ENCODE measurements at regions not wholly inside any gene's neighbourhood (a gene's known extent, or its start where the extent isn't known, plus 50 kb on each side); places are given as distances from the start of the nearest gene placed in this dataset.

DNA sequence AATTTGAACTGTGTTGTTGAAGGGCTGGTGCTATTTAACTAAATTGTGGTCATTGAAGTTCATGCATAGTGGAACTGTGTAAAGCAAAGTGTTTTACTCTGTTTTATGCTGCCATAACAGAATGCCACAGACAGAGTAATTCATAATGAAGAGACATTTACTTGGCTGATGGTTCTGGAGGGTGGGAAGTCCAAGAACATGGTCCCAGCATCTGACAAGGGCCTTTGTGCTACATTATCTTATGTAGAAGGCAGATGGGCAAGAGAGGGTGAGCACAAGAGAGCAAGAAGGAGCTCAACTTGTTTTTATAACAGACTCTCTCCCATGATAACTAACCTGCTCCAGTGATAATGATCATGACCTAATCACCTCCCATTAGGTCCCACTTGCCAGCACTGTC, 101.9 kb upstream of the NR3C1 start:
- TF ChIP-seq, protein P1, sequence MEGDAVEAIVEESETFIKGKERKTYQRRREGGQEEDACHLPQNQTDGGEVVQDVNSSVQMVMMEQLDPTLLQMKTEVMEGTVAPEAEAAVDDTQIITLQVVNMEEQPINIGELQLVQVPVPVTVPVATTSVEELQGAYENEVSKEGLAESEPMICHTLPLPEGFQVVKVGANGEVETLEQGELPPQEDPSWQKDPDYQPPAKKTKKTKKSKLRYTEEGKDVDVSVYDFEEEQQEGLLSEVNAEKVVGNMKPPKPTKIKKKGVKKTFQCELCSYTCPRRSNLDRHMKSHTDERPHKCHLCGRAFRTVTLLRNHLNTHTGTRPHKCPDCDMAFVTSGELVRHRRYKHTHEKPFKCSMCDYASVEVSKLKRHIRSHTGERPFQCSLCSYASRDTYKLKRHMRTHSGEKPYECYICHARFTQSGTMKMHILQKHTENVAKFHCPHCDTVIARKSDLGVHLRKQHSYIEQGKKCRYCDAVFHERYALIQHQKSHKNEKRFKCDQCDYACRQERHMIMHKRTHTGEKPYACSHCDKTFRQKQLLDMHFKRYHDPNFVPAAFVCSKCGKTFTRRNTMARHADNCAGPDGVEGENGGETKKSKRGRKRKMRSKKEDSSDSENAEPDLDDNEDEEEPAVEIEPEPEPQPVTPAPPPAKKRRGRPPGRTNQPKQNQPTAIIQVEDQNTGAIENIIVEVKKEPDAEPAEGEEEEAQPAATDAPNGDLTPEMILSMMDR (IDR thresholded peaks at IDR 0.05) = no peak
- TF ChIP-seq POLR2AphosphoS5 (IDR thresholded peaks at IDR 0.05; ENCODE audit: low read depth, low read length) (no peak), TCF7L2 (IDR thresholded peaks at IDR 0.05; ENCODE audit: low read depth, low read length) (no peak), SIN3A (IDR thresholded peaks at IDR 0.05; ENCODE audit: borderline replicate concordance, insufficient read depth, low read depth, low read length) (no peak)
- TF ChIP-seq, protein P2, sequence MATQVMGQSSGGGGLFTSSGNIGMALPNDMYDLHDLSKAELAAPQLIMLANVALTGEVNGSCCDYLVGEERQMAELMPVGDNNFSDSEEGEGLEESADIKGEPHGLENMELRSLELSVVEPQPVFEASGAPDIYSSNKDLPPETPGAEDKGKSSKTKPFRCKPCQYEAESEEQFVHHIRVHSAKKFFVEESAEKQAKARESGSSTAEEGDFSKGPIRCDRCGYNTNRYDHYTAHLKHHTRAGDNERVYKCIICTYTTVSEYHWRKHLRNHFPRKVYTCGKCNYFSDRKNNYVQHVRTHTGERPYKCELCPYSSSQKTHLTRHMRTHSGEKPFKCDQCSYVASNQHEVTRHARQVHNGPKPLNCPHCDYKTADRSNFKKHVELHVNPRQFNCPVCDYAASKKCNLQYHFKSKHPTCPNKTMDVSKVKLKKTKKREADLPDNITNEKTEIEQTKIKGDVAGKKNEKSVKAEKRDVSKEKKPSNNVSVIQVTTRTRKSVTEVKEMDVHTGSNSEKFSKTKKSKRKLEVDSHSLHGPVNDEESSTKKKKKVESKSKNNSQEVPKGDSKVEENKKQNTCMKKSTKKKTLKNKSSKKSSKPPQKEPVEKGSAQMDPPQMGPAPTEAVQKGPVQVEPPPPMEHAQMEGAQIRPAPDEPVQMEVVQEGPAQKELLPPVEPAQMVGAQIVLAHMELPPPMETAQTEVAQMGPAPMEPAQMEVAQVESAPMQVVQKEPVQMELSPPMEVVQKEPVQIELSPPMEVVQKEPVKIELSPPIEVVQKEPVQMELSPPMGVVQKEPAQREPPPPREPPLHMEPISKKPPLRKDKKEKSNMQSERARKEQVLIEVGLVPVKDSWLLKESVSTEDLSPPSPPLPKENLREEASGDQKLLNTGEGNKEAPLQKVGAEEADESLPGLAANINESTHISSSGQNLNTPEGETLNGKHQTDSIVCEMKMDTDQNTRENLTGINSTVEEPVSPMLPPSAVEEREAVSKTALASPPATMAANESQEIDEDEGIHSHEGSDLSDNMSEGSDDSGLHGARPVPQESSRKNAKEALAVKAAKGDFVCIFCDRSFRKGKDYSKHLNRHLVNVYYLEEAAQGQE (IDR thresholded peaks at IDR 0.05; ENCODE audit: insufficient read depth in 1 of 2, low read depth in 2 of 2, low read length in 1 of 2) = no peak
- H3K27me3 ChIP-seq (ENCODE audit: control insufficient read depth, insufficient read depth, low read length) = no peaks in the 10 kb centered on the region
- no peak for ATAC-seq
- H3K4me3 ChIP-seq (ENCODE audit: low read depth in 2 of 2, low read length in 2 of 2) = no peak overlapping the region
- no peaks in the 10 kb centered on the region for H3K36me3 ChIP-seq (ENCODE audit: control insufficient read depth, insufficient read depth, low read length)
- POLR2A ChIA-PET = no interaction called here
- no peak for DNase-seq (ENCODE audit: low read depth, low spot score)
- no TSS peak for BruUV-seq (replicated peaks)
- intact Hi-C loops (cut with micrococcal nuclease; ENCODE audit: unreplicated experiment) (no loop called here), in situ Hi-C loops (cut with HindIII; ENCODE audit: low pct_unique_long_range_greater_than_20kb, low sequenced_read_pairs) (no loop called here)
- no peak overlapping the region for H3K27ac ChIP-seq (ENCODE audit: low read length)
- H3K4me1 ChIP-seq (ENCODE audit: control insufficient read depth, insufficient read depth, low read length) = no peaks in the 10 kb centered on the region
- CTCF ChIA-PET = no interaction called here
- no peaks in the 10 kb centered on the region for H3K9me3 ChIP-seq (ENCODE audit: control insufficient read depth, insufficient read depth, low read depth, low read length)

DNA sequence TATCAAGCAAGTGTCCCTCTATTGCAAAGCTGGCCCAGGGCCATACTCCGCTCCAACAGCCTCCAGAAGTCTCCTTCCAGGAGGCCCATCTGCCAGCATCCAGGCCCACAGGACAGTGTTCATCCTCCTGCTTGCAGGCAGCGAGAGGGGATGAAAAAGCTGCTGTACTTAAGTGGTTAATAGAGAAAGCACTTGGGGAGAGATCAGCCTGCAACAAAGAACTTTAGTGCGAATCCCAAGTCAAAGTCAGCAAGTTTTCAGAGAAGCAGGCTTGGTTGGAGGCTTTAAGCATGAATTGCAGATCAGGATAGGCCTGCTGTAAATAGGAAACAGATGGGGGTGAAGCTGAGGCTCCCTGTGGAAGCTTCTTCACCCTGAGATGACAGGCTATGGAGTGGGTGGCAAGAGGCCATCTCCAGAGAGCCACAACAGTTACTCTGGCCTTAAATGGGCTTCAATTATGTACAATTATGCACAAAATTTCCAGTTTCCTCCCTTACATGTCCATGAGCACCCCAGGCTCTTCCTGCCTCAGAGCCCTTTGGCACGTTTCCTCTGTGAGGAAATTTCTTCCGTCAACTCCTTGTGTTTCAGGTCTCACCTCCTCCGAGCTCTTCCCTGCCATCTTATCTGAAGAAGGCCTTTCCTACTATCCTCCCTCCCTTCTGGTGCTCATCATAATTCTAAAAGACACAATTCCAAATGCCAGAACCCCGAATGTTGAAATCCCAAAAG, 98.0 kb upstream of the NR3C1 start:
- ATAC-seq = no peak
- Histone ChIP-seq H3K4me3 (ENCODE audit: low read depth in 2 of 2, low read length in 2 of 2) (no peak overlapping the region), H3K4me1 (ENCODE audit: control insufficient read depth, insufficient read depth, low read length) (no peaks in the 10 kb centered on the region), H3K9me3 (ENCODE audit: control insufficient read depth, insufficient read depth, low read depth, low read length) (no peaks in the 10 kb centered on the region), H3K27me3 (ENCODE audit: control insufficient read depth, insufficient read depth, low read length) (no peaks in the 10 kb centered on the region), H3K27ac (ENCODE audit: low read length) (no peak overlapping the region), H3K36me3 (ENCODE audit: control insufficient read depth, insufficient read depth, low read length) (no peaks in the 10 kb centered on the region)
- in situ Hi-C loops (cut with HindIII; ENCODE audit: low pct_unique_long_range_greater_than_20kb, low sequenced_read_pairs) = no loop called here
- BruUV-seq (replicated peaks) = no TSS peak
- CTCF ChIA-PET = no interaction called here
- no peak for DNase-seq (ENCODE audit: low read depth, low spot score)
- POLR2A ChIA-PET = no interaction called here
- TF ChIP-seq, protein P1 (IDR thresholded peaks at IDR 0.05) = no peak
- TF ChIP-seq POLR2AphosphoS5 (IDR thresholded peaks at IDR 0.05; ENCODE audit: low read depth, low read length) = no peak
- intact Hi-C loops (cut with micrococcal nuclease; ENCODE audit: unreplicated experiment) = no loop called here
